Activated CD4-positive, alpha-beta memory T cell treated with anti-CD3 and anti-CD28 coated beads for 36 hours (primary cell): ENCODE measurements at regions not wholly inside any gene's neighbourhood (a gene's known extent, or its start where the extent isn't known, plus 50 kb on each side); places are given as distances from the start of the nearest gene placed in this dataset.
A peak's percentile ranks its signal among the peaks of the same experiment; 100 is the strongest.
"Not testable (repeated sequence)": the region's sequence is repeated elsewhere in the genome, so short reads cannot be mapped to it uniquely, and the experiment has no call there.

ENCODE experiments used
- CTCF ChIA-PET: fragments of 350-600 bp; sonication (Branson Sonifier 250); formaldehyde crosslinking; loops from one replicate; lab custom pipeline; 2021; ENCODE audit warnings: antibody characterized with exemption, inconsistent platforms; lab: Charles Lee
- POLR2A ChIA-PET: fragments of 350-600 bp; sonication (Branson Sonifier 250); formaldehyde crosslinking; loops from one replicate; lab custom pipeline; 2021; ENCODE audit warnings: antibody characterized with exemption; lab: Charles Lee
- DNase-seq: peaks from one replicate; pipeline ENCODE4 v3.0.0-alpha.2; 2020
- H3K27ac Mint-ChIP-seq: one replicate; pipeline ENCODE4 v1.8.0; 2021; ENCODE audit warnings: mixed read lengths
- H3K27me3 Mint-ChIP-seq: one replicate; pipeline ENCODE4 v1.8.0; 2021; ENCODE audit warnings: mixed read lengths
- H3K36me3 Mint-ChIP-seq: one replicate; pipeline ENCODE4 v1.8.0; 2021; ENCODE audit warnings: mixed read lengths
- H3K4me1 Mint-ChIP-seq: one replicate; pipeline ENCODE4 v1.8.0; 2021; ENCODE audit warnings: low read depth, mixed read lengths
- H3K4me3 Mint-ChIP-seq: one replicate; pipeline ENCODE4 v1.8.0; 2021; ENCODE audit warnings: mild to moderate bottlenecking, mixed read lengths
- H3K9me3 Mint-ChIP-seq: one replicate; pipeline ENCODE4 v1.8.0; 2021; ENCODE audit warnings: mixed read lengths
- intact Hi-C: fragments of 100-400 bp; cut with micrococcal nuclease; formaldehyde crosslinking; loops from one replicate; pipeline ENCODE4 v1.15.1; 2023

DNA sequence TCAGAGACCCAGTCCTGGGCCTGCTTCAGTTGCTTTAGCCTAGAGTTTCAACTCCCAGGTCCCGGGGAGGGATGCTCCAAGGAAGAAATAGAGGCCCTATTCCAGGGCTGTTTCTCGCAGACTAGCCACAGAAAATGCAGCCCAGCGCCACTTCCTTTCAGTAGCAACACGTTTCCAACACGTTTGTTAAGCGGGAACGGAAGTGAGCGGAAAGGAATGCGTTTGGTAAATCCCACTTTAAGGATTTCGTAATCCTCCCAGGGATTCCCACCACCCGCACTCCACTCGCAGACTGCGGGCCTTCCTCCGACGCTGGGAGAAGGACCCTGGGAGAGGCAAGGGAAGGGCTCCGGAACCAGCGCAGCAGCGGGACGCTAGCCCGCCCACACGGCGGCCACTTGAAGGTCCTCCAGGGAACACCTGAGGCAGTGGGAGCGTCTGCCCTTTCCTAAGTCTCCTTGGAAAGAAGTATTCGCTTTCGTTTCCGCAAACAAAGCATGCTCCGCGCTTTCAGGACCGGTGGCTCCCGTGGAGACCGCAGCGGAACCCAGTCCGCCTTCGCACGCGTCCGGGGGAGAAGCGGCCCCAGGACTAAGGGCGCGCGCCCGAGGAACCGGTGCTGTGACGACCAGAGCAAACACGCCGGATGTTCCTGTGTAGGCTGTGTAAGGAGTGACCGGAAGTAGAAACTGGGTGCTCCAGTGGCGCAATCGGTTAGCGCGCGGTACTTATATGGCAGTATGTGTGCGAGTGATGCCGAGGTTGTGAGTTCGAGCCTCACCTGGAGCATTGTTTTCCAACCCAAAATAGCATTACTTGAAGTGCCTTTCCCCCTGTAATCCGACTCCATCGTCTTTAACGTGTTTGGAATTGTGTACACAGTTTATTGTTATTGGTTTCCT is 227.6 kb upstream of the PRSS16 start:
- DNase-seq, result peak; percentile 73
- ChIA-PET POLR2A (interaction anchor here (0.6 kb wide), 1 partner anchor 411 kb away, joined by 3 read pairs; no protein-coding TSS in a partner anchor), CTCF (no interaction called here)
- Mint-ChIP-seq H3K4me3 (peak overlapping the region; percentile 67), H3K27me3 (peaks cover 27% of the 10 kb centered on the region), H3K27ac (no peak overlapping the region), H3K9me3 (peaks cover 18% of the 10 kb centered on the region), H3K36me3 (peaks cover 1% of the 10 kb centered on the region), H3K4me1 (peaks cover 6% of the 10 kb centered on the region)
- intact Hi-C loops, result no loop called here

DNA sequence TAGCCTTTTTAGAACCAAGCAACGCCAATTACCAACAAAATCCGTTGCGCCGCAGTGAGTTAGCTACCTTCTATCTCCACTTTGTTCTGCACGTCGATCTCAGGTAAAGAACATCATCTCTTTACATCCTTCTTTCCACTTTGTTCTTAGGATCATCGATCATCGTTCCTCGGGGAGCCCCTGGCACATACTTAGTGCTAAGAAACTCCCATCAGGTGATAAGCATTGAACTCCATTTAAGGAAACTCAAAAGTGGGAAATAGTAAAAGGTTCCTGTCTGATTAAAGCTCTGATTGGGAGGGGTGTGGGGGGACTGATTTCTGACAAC is 227.0 kb upstream of the PRSS16 start:
- POLR2A ChIA-PET, result interaction anchor here (0.6 to 1.4 kb wide), 2 partner anchors 14 to 412 kb away, joined by 3 read pairs; no protein-coding TSS in a partner anchor
- H3K4me1 Mint-ChIP-seq, result peaks cover 6% of the 10 kb centered on the region
- peaks cover 27% of the 10 kb centered on the region for H3K27me3 Mint-ChIP-seq
- H3K36me3 Mint-ChIP-seq, result peaks cover 1% of the 10 kb centered on the region
- peak overlapping the region; percentile 67 for H3K4me3 Mint-ChIP-seq
- CTCF ChIA-PET, result no interaction called here
- no peak for DNase-seq
- peaks cover 18% of the 10 kb centered on the region for H3K9me3 Mint-ChIP-seq
- H3K27ac Mint-ChIP-seq, result no peak overlapping the region
- intact Hi-C loops, result no loop called here

GRCh38 chr6:27023664-27024063 is 223.8 kb upstream of the PRSS16 start:
- intact Hi-C loops, result no loop called here
- peaks cover 35% of the 10 kb centered on the region for H3K27me3 Mint-ChIP-seq
- H3K36me3 Mint-ChIP-seq, result peaks cover 1% of the 10 kb centered on the region
- CTCF ChIA-PET, result no interaction called here
- H3K27ac Mint-ChIP-seq, result no peak overlapping the region
- H3K9me3 Mint-ChIP-seq, result no peaks in the 10 kb centered on the region
- no peak overlapping the region for H3K4me3 Mint-ChIP-seq
- H3K4me1 Mint-ChIP-seq, result peaks cover 6% of the 10 kb centered on the region
- POLR2A ChIA-PET, result no interaction called here
- no peak for DNase-seq

- intact Hi-C loops, result no loop called here
Measured at GRCh38 chr6:27025351-27025750, 222.2 kb upstream of the PRSS16 start.

DNA sequence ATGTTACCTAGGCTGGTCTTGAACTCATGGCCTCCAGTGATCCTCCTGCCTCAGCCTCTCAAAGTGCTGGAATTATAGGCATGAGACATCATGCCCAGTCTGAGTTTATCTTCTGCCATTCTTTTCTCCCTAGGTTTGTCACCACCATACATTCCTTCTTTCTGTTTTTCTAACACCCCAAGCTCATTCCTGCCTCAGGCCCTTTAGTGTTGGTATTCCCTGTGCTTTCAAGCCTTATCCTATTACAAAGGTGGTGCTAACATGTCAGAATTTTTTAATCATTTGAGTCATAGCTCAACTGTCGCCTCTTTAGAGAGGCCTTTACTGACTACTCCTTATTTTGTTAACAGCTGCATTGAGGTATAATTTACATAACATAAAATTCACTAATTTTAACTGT is 221.1 kb upstream of the PRSS16 start:
- Mint-ChIP-seq H3K4me1 (no peaks in the 10 kb centered on the region), H3K27me3 (peaks cover 24% of the 10 kb centered on the region), H3K4me3 (no peak overlapping the region), H3K9me3 (no peaks in the 10 kb centered on the region), H3K36me3 (no peaks in the 10 kb centered on the region), H3K27ac (no peak overlapping the region)
- no peak for DNase-seq
- CTCF ChIA-PET, result no interaction called here
- intact Hi-C loops, result no loop called here
- POLR2A ChIA-PET, result no interaction called here

More at GRCh38 chr6:27025351-27025750, 222.2 kb upstream of the PRSS16 start:
- CTCF ChIA-PET, result no interaction called here
- H3K4me1 Mint-ChIP-seq, result peaks cover 5% of the 10 kb centered on the region
- no peak overlapping the region for H3K4me3 Mint-ChIP-seq
- H3K9me3 Mint-ChIP-seq, result no peaks in the 10 kb centered on the region
- peaks cover under 1% of the 10 kb centered on the region for H3K36me3 Mint-ChIP-seq
- H3K27me3 Mint-ChIP-seq, result peaks cover 29% of the 10 kb centered on the region
- DNase-seq, result no peak
- POLR2A ChIA-PET, result no interaction called here
- H3K27ac Mint-ChIP-seq, result no peak overlapping the region

GRCh38 chr6:27031302-27031701 is 216.2 kb upstream of the PRSS16 start:
- ChIA-PET POLR2A (no interaction called here), CTCF (no interaction called here)
- intact Hi-C loops, result no loop called here
- H3K9me3 Mint-ChIP-seq, result no peaks in the 10 kb centered on the region
- H3K36me3 Mint-ChIP-seq, result no peaks in the 10 kb centered on the region
- H3K4me3 Mint-ChIP-seq, result no peak overlapping the region
- no peaks in the 10 kb centered on the region for H3K4me1 Mint-ChIP-seq
- DNase-seq, result no peak
- peaks cover 30% of the 10 kb centered on the region for H3K27me3 Mint-ChIP-seq
- H3K27ac Mint-ChIP-seq, result no peak overlapping the region

- DNase-seq, result no peak
- intact Hi-C loops, result no loop called here
- H3K27ac Mint-ChIP-seq, result no peak overlapping the region
- peaks cover 46% of the 10 kb centered on the region for H3K27me3 Mint-ChIP-seq
- CTCF ChIA-PET, result interaction anchor here (0.6 to 1.0 kb wide), 2 partner anchors 60 to 431 kb away, joined by 3 read pairs; no protein-coding TSS in a partner anchor
- H3K4me3 Mint-ChIP-seq, result no peak overlapping the region
- no peaks in the 10 kb centered on the region for H3K4me1 Mint-ChIP-seq
- POLR2A ChIA-PET, result no interaction called here
- no peaks in the 10 kb centered on the region for H3K36me3 Mint-ChIP-seq
- H3K9me3 Mint-ChIP-seq, result no peaks in the 10 kb centered on the region
Measured at GRCh38 chr6:27038498-27038897, 209.0 kb upstream of the PRSS16 start.

- DNase-seq, result no peak
- ChIA-PET CTCF (no interaction called here), POLR2A (no interaction called here)
- intact Hi-C loops, result no loop called here
- no peaks in the 10 kb centered on the region for H3K36me3 Mint-ChIP-seq
- no peaks in the 10 kb centered on the region for H3K9me3 Mint-ChIP-seq
- no peak overlapping the region for H3K4me3 Mint-ChIP-seq
- H3K27me3 Mint-ChIP-seq, result peaks cover 43% of the 10 kb centered on the region
- H3K27ac Mint-ChIP-seq, result no peak overlapping the region
- H3K4me1 Mint-ChIP-seq, result no peaks in the 10 kb centered on the region
Measured at GRCh38 chr6:27040244-27041042, 207.1 kb upstream of the PRSS16 start.

DNA sequence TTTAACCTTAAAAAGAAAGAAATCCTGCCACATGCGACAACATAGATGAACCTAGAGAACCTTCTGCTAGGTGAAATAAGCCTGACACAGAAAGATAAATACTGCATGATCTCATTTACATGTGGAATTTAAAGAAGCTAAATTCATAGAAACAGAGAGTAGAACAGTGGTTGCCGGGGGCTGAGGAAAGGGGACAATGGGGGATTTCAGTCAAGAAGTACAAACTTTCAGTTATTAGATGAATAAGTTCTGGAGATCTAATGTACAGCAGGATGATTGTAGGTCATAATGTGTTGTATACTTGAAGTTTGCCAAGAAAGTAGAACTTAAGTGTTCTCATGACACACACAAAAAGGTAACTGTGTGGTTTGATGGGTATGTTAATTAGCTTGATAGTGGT is 204.3 kb upstream of the PRSS16 start:
- no peak for DNase-seq
- H3K9me3 Mint-ChIP-seq, result no peaks in the 10 kb centered on the region
- no peaks in the 10 kb centered on the region for H3K36me3 Mint-ChIP-seq
- peaks cover 33% of the 10 kb centered on the region for H3K27me3 Mint-ChIP-seq
- no peak overlapping the region for H3K4me3 Mint-ChIP-seq
- no peak overlapping the region for H3K27ac Mint-ChIP-seq
- ChIA-PET POLR2A (no interaction called here), CTCF (no interaction called here)
- no peaks in the 10 kb centered on the region for H3K4me1 Mint-ChIP-seq
- intact Hi-C loops, result no loop called here

DNA sequence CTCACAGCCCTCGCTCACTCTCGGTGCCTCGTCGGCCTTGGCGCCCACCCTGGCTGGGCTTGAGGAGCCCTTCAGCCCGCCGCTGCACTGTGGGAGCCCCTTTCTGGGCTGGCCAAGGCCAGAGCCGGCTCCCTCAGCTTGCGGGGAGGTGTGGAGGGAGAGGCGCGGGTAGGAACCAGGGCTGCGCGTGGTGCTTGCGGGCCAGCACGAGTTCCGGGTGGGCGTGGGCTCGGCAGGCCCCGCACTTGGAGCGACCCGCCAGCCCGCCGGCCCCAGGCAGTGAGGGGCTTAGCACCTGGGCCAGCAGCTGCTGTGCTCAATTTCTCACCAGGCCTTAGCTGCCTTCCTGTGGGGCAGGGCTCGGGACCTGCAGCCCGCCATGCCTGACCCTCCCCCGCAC is 202.4 kb upstream of the PRSS16 start:
- POLR2A ChIA-PET, H3K4me1 Mint-ChIP-seq, H3K36me3 Mint-ChIP-seq, intact Hi-C loops, H3K27ac Mint-ChIP-seq, H3K4me3 Mint-ChIP-seq, CTCF ChIA-PET, H3K9me3 Mint-ChIP-seq, DNase-seq: not testable (repeated sequence)
- peaks cover 34% of the 10 kb centered on the region for H3K27me3 Mint-ChIP-seq

- POLR2A ChIA-PET, H3K9me3 Mint-ChIP-seq, DNase-seq, H3K36me3 Mint-ChIP-seq, CTCF ChIA-PET, H3K4me3 Mint-ChIP-seq, intact Hi-C loops, H3K27ac Mint-ChIP-seq, H3K4me1 Mint-ChIP-seq: not testable (repeated sequence)
- peaks cover 19% of the 10 kb centered on the region for H3K27me3 Mint-ChIP-seq
Measured at GRCh38 chr6:27047725-27048124, 199.8 kb upstream of the PRSS16 start.

DNA sequence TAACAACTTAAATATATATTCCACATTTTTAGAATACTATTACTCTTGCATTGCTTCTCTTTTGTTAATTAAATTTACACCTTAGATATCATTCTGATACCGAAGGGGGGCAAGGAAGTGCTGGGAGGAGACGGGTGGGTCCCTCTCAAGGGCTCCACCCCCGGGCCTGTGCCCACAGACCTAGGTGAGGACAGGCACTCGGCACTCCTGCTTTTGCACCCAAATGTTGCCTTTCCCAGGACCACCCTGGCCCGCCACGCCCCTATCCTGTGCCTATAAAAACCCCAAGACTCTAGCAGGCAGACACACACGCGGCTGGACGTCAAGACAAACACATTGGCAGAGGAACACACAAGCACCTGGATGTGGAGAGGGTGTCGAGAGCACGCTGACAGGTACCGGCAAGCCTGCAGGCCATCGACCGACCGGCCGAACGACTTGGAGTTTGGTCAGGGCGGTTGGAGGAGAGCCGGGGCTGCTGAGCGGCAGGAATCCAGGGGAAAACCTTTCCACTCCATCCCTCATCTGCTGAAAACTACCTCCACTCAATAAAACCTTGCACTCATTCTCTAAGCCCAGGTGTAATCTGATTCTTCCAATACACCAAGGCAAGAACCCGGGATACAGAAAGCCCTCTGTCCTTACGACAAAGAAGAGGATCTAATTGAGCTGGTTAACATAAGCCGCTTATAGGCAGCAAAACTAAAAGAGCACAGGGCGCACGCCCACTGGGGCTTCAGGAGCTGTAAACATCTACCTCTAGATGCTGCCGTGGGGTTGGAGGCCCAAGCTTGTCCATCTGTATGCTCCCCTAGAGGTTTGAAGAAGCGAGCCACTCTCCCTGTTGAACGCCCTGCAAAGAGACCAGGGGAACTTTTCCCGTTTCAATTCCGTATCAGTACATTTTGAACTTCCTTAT is 197.4 kb upstream of the PRSS16 start:
- H3K36me3 Mint-ChIP-seq, result no peaks in the 10 kb centered on the region
- no peak overlapping the region for H3K4me3 Mint-ChIP-seq
- intact Hi-C loops, result no loop called here
- H3K27me3 Mint-ChIP-seq, result peaks cover 13% of the 10 kb centered on the region
- no peaks in the 10 kb centered on the region for H3K9me3 Mint-ChIP-seq
- ChIA-PET CTCF (no interaction called here), POLR2A (no interaction called here)
- no peak overlapping the region for H3K27ac Mint-ChIP-seq
- no peak for DNase-seq
- no peaks in the 10 kb centered on the region for H3K4me1 Mint-ChIP-seq
